ENCODE measurements at regions not wholly inside any gene's neighbourhood (a gene's known extent, or its start where the extent isn't known, plus 50 kb on each side); places are given as distances from the start of the nearest gene placed in this dataset.

- TF ChIP-seq CTCF (IDR thresholded peaks at IDR 0.05) (no peak), ELF1 (IDR thresholded peaks at IDR 0.05) (no peak), EZH2phosphoT487 (IDR thresholded peaks at IDR 0.05; ENCODE audit: borderline replicate concordance, low read depth) (no peak), REST (IDR thresholded peaks at IDR 0.05; ENCODE audit: low read depth, low read length) (no peak), PBX3 (IDR thresholded peaks at IDR 0.05) (no peak)
- TF ChIP-seq, protein P1, sequence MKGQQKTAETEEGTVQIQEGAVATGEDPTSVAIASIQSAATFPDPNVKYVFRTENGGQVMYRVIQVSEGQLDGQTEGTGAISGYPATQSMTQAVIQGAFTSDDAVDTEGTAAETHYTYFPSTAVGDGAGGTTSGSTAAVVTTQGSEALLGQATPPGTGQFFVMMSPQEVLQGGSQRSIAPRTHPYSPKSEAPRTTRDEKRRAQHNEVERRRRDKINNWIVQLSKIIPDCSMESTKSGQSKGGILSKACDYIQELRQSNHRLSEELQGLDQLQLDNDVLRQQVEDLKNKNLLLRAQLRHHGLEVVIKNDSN (IDR thresholded peaks at IDR 0.05; ENCODE audit: borderline replicate concordance, low read depth) = no peak
- TF ChIP-seq, protein P2, sequence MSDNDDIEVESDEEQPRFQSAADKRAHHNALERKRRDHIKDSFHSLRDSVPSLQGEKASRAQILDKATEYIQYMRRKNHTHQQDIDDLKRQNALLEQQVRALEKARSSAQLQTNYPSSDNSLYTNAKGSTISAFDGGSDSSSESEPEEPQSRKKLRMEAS (IDR thresholded peaks at IDR 0.05; ENCODE audit: low read depth) = no peak
Measured at GRCh38 chr11:13205486-13205885, 72.1 kb upstream of the BMAL1 start.

Measured in SK-N-SH (cell line).